ENCODE measurements at regions not wholly inside any gene's neighbourhood (a gene's known extent, or its start where the extent isn't known, plus 50 kb on each side); places are given as distances from the start of the nearest gene placed in this dataset.

DNA sequence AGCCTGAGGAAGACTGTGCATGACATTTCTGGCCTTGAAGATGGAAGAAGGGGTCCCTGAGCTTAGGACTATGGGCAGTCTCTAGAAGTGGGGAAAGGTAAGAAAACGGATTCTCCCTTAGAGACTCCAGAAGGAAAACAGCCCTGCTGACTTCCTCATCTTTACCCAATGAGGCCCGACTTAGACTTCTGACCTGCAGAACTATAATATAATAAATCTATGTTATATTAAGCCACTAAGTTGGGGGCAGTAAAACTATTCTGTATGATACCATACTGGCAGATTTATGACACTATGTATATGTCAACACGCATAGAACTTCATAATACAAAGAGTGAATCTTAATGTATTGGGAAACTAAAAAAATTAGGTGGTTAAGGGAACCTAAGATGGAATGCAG is 422.0 kb downstream of the PLK2 start:
- Histone ChIP-seq H3K9me3 (ENCODE audit: insufficient read depth, low read length) (no peaks in the 10 kb centered on the region), H3K36me3 (ENCODE audit: insufficient read depth, insufficient read length, low read length) (no peaks in the 10 kb centered on the region), H3K4me3 (ENCODE audit: insufficient read length, low read depth) (no peak overlapping the region), H3K4me1 (ENCODE audit: insufficient read depth, insufficient read length) (no peaks in the 10 kb centered on the region), H3K27me3 (ENCODE audit: insufficient read depth, insufficient read length) (no peaks in the 10 kb centered on the region), H3K9ac (ENCODE audit: insufficient read length, low read depth) (no peak overlapping the region)
- DNase-seq (ENCODE audit: low read depth, low spot score): no peak
- TF ChIP-seq SUZ12 (IDR thresholded peaks at IDR 0.05; ENCODE audit: extremely low read depth, insufficient read depth, insufficient read length) (no peak), ZNF274 (IDR thresholded peaks at IDR 0.05; ENCODE audit: low read depth, low read length) (no peak), YY1 (IDR thresholded peaks at IDR 0.05; ENCODE audit: insufficient read depth, insufficient read length) (no peak)

DNA sequence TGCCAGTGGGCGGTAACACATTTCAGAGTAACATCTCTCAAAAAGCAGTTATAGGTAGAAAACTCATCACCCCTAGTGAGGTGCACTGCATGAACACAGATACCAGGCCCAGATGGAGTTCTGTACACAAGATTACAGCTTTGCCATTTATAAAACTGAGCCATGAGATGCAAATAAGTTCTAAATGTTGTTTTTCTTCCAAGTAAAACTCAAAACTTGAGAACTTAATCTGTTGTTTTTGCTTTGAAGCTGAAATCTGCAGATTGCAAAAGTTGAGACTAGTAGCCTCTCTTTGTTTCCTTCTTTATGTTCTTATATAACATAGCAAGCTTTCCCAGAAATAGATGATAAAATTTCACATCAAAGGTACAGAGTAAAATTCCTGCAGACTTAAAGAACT is 434.1 kb downstream of the PLK2 start:
- no peaks in the 10 kb centered on the region for H3K9me3 ChIP-seq (ENCODE audit: insufficient read depth, low read length)

DNA sequence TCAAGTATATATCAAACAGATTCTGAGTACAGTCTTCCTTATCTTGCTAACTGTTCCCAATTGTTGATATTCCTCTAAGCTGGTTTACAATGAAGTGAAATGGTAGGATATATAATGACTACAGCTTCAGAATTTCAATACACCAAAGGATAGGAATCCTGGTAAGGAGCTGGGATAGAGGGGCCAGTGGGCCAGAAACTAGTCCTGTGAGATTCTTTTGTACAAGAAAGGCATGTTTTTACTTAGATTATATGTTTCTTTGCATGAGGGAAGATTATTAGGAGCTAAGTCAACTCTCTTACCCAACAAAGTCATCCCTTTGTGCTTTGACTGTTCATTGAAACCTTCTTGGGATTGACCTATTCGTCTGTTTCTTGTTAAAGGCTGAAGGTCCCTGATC is 435.7 kb downstream of the PLK2 start:
- Histone ChIP-seq H3K4me1 (ENCODE audit: insufficient read depth, insufficient read length) (no peaks in the 10 kb centered on the region), H3K9me3 (ENCODE audit: insufficient read depth, low read length) (no peaks in the 10 kb centered on the region), H3K4me3 (ENCODE audit: insufficient read length, low read depth) (no peak overlapping the region), H3K9ac (ENCODE audit: insufficient read length, low read depth) (no peak overlapping the region), H3K27me3 (ENCODE audit: insufficient read depth, insufficient read length) (no peaks in the 10 kb centered on the region), H3K36me3 (ENCODE audit: insufficient read depth, insufficient read length, low read length) (no peaks in the 10 kb centered on the region)
- TF ChIP-seq ZNF274 (IDR thresholded peaks at IDR 0.05; ENCODE audit: low read depth, low read length): no peak
- DNase-seq (ENCODE audit: low read depth, low spot score): no peak

More for the DNA sequence above, 434.1 kb downstream of the PLK2 start:
- no peaks in the 10 kb centered on the region for H3K27me3 ChIP-seq (ENCODE audit: insufficient read depth, insufficient read length)
- H3K4me1 ChIP-seq (ENCODE audit: insufficient read depth, insufficient read length): no peaks in the 10 kb centered on the region
- DNase-seq (ENCODE audit: low read depth, low spot score): no peak
- H3K4me3 ChIP-seq (ENCODE audit: insufficient read length, low read depth): no peak overlapping the region
- TF ChIP-seq SUZ12 (IDR thresholded peaks at IDR 0.05; ENCODE audit: extremely low read depth, insufficient read depth, insufficient read length): no peak
- no peak for TF ChIP-seq YY1 (IDR thresholded peaks at IDR 0.05; ENCODE audit: insufficient read depth, insufficient read length)
- no peak for TF ChIP-seq ZNF274 (IDR thresholded peaks at IDR 0.05; ENCODE audit: low read depth, low read length)
- H3K9ac ChIP-seq (ENCODE audit: insufficient read length, low read depth): no peak overlapping the region
- H3K36me3 ChIP-seq (ENCODE audit: insufficient read depth, insufficient read length, low read length): no peaks in the 10 kb centered on the region

DNA sequence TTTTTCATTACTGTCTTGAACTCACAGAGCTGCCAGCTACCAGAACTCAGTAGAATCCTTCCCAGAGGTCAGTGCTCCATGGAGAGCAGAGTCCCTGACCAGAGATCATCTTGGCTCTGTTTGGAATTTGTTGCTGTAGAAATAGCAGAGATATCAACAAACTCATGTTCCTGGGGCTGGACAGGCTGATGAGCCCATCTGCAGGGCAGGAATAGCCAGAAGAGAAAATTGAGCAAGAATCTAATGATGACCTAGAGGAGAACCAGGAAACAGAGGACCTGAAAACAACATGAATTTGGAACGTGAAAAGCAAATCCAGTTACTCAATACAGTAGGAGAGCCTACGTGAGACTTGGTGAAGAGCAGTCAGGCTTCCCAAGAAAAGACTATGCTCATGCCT is 437.8 kb downstream of the PLK2 start:
- H3K36me3 ChIP-seq (ENCODE audit: insufficient read depth, insufficient read length, low read length): no peaks in the 10 kb centered on the region
- no peak overlapping the region for H3K4me3 ChIP-seq (ENCODE audit: insufficient read length, low read depth)
- no peak overlapping the region for H3K9ac ChIP-seq (ENCODE audit: insufficient read length, low read depth)
- no peak for DNase-seq (ENCODE audit: low read depth, low spot score)
- H3K27me3 ChIP-seq (ENCODE audit: insufficient read depth, insufficient read length): no peaks in the 10 kb centered on the region
- no peaks in the 10 kb centered on the region for H3K9me3 ChIP-seq (ENCODE audit: insufficient read depth, low read length)
- H3K4me1 ChIP-seq (ENCODE audit: insufficient read depth, insufficient read length): no peaks in the 10 kb centered on the region
- TF ChIP-seq YY1 (IDR thresholded peaks at IDR 0.05; ENCODE audit: insufficient read depth, insufficient read length) (no peak), SUZ12 (IDR thresholded peaks at IDR 0.05; ENCODE audit: extremely low read depth, insufficient read depth, insufficient read length) (no peak), ZNF274 (IDR thresholded peaks at IDR 0.05; ENCODE audit: low read depth, low read length) (no peak)

DNA sequence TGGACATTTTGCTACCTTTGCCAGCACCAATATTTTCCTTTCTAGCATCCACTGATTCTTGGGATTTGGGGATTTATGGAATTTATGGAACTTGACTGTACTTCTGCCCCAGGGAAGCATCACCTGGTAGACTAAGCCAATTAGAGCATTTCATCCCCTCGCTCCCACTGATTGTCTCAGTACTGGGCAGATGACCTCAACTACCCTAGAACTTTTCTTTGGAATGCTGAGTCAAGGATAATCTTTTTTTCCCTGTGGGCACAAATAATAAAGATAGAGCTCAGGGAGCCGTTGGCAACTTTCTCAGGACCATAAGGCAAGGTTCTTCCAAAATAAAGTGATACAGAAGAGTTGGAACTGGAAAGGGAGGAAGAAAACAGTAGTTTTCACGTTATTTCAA is 438.4 kb downstream of the PLK2 start:
- TF ChIP-seq SUZ12 (IDR thresholded peaks at IDR 0.05; ENCODE audit: extremely low read depth, insufficient read depth, insufficient read length) (no peak), YY1 (IDR thresholded peaks at IDR 0.05; ENCODE audit: insufficient read depth, insufficient read length) (no peak), ZNF274 (IDR thresholded peaks at IDR 0.05; ENCODE audit: low read depth, low read length) (no peak)
- no peaks in the 10 kb centered on the region for H3K27me3 ChIP-seq (ENCODE audit: insufficient read depth, insufficient read length)
- no peak overlapping the region for H3K4me3 ChIP-seq (ENCODE audit: insufficient read length, low read depth)
- no peak for DNase-seq (ENCODE audit: low read depth, low spot score)
- no peak overlapping the region for H3K9ac ChIP-seq (ENCODE audit: insufficient read length, low read depth)
- no peaks in the 10 kb centered on the region for H3K4me1 ChIP-seq (ENCODE audit: insufficient read depth, insufficient read length)
- no peaks in the 10 kb centered on the region for H3K36me3 ChIP-seq (ENCODE audit: insufficient read depth, insufficient read length, low read length)
- no peaks in the 10 kb centered on the region for H3K9me3 ChIP-seq (ENCODE audit: insufficient read depth, low read length)

DNA sequence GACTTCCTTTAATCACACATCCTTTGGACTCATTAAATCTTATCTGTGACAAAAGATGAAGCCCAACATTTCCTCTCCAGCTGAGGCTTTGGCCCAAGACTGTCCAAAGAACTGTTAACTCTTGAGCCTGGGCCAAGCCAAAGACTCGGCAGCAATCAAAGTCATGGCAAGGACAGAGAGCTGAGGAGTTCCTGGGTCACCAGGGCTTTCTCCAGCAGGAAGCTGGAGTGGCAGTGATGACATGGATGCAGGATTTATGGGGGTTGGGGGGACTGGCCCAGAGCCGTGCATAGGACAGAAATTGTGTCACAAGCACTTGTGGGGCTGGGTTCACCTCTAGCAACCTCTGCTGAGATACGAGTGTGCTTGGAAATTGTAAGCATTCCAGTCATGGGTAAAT is 440.3 kb downstream of the PLK2 start:
- no peak for DNase-seq (ENCODE audit: low read depth, low spot score)

DNA sequence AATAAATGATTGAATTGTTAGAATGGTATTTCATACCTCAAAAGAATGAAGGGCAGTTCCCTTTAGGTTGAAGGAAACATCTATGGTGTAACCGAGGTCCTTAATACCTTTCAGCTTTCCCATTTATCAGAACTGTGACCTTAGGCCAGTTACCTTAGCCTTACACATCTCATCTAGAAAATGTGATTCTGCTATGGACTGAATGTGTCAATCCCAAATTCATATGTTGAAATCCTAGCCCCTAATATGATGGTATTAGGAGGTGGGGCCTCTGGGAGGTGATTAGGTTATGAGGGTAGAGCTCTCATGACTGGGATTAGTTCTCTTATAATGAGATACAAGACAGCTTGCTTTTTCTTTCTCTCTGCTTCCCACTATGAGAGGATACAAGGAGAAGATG is 441.9 kb downstream of the PLK2 start:
- H3K4me3 ChIP-seq (ENCODE audit: insufficient read length, low read depth): no peak overlapping the region
- no peak overlapping the region for H3K9ac ChIP-seq (ENCODE audit: insufficient read length, low read depth)
- TF ChIP-seq YY1 (IDR thresholded peaks at IDR 0.05; ENCODE audit: insufficient read depth, insufficient read length): no peak
- no peak for TF ChIP-seq SUZ12 (IDR thresholded peaks at IDR 0.05; ENCODE audit: extremely low read depth, insufficient read depth, insufficient read length)
- TF ChIP-seq ZNF274 (IDR thresholded peaks at IDR 0.05; ENCODE audit: low read depth, low read length): no peak
- no peaks in the 10 kb centered on the region for H3K4me1 ChIP-seq (ENCODE audit: insufficient read depth, insufficient read length)
- no peaks in the 10 kb centered on the region for H3K36me3 ChIP-seq (ENCODE audit: insufficient read depth, insufficient read length, low read length)
- no peaks in the 10 kb centered on the region for H3K9me3 ChIP-seq (ENCODE audit: insufficient read depth, low read length)
- no peaks in the 10 kb centered on the region for H3K27me3 ChIP-seq (ENCODE audit: insufficient read depth, insufficient read length)
- no peak for DNase-seq (ENCODE audit: low read depth, low spot score)

More for the DNA sequence above, 440.3 kb downstream of the PLK2 start:
- Histone ChIP-seq H3K36me3 (ENCODE audit: insufficient read depth, insufficient read length, low read length) (no peaks in the 10 kb centered on the region), H3K4me3 (ENCODE audit: insufficient read length, low read depth) (no peak overlapping the region), H3K27me3 (ENCODE audit: insufficient read depth, insufficient read length) (no peaks in the 10 kb centered on the region), H3K9ac (ENCODE audit: insufficient read length, low read depth) (no peak overlapping the region), H3K9me3 (ENCODE audit: insufficient read depth, low read length) (no peaks in the 10 kb centered on the region), H3K4me1 (ENCODE audit: insufficient read depth, insufficient read length) (no peaks in the 10 kb centered on the region)
- TF ChIP-seq YY1 (IDR thresholded peaks at IDR 0.05; ENCODE audit: insufficient read depth, insufficient read length): no peak
- no peak for TF ChIP-seq SUZ12 (IDR thresholded peaks at IDR 0.05; ENCODE audit: extremely low read depth, insufficient read depth, insufficient read length)
- TF ChIP-seq ZNF274 (IDR thresholded peaks at IDR 0.05; ENCODE audit: low read depth, low read length): no peak

DNA sequence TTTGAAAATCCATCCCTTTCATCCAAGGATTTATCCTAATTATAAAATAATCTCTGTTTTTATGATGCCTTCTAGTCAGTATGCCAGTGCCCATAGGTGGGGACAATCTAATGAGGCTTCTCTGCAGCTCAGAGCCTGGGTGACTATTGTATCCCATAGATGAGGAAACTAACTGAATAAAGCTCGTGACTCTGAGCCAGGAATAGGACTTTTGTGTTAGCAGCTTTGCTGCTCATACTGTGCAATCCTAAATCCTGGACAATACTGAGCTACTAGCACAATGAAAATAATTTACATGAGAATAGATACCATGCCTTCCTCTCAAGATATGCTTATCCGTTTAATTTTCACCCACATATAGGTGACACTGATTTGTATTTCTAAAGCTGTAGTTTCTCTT is 443.0 kb downstream of the PLK2 start:
- TF ChIP-seq YY1 (IDR thresholded peaks at IDR 0.05; ENCODE audit: insufficient read depth, insufficient read length) (no peak), ZNF274 (IDR thresholded peaks at IDR 0.05; ENCODE audit: low read depth, low read length) (no peak), SUZ12 (IDR thresholded peaks at IDR 0.05; ENCODE audit: extremely low read depth, insufficient read depth, insufficient read length) (no peak)
- Histone ChIP-seq H3K27me3 (ENCODE audit: insufficient read depth, insufficient read length) (no peaks in the 10 kb centered on the region), H3K4me3 (ENCODE audit: insufficient read length, low read depth) (no peak overlapping the region), H3K9ac (ENCODE audit: insufficient read length, low read depth) (no peak overlapping the region), H3K36me3 (ENCODE audit: insufficient read depth, insufficient read length, low read length) (no peaks in the 10 kb centered on the region), H3K4me1 (ENCODE audit: insufficient read depth, insufficient read length) (no peaks in the 10 kb centered on the region), H3K9me3 (ENCODE audit: insufficient read depth, low read length) (no peaks in the 10 kb centered on the region)
- DNase-seq (ENCODE audit: low read depth, low spot score): no peak
